Lower leg skin (tissue), 3 donors: ENCODE measurements at regions not wholly inside any gene's neighbourhood (a gene's known extent, or its start where the extent isn't known, plus 50 kb on each side); places are given as distances from the start of the nearest gene placed in this dataset.

Source experiments
- POLR2A ChIP-seq, 2 donors: fragments of 450-650 bp; IDR thresholded peaks; one replicate each; pipeline ENCODE4 v1.6.1; 2016 to 2017; ENCODE audit warnings: antibody characterized with exemption in 2 of 2, mild to moderate bottlenecking in 1 of 2, moderate library complexity in 1 of 2
- TF ChIP-seq, protein P1 (sequence below), 3 donors: fragments of 450-650 bp; IDR thresholded peaks; one replicate each; pipeline ENCODE4 v1.5.1; 2016; ENCODE audit warnings: antibody characterized with exemption in 3 of 3, mild to moderate bottlenecking in 3 of 3, moderate library complexity in 2 of 3

DNA sequence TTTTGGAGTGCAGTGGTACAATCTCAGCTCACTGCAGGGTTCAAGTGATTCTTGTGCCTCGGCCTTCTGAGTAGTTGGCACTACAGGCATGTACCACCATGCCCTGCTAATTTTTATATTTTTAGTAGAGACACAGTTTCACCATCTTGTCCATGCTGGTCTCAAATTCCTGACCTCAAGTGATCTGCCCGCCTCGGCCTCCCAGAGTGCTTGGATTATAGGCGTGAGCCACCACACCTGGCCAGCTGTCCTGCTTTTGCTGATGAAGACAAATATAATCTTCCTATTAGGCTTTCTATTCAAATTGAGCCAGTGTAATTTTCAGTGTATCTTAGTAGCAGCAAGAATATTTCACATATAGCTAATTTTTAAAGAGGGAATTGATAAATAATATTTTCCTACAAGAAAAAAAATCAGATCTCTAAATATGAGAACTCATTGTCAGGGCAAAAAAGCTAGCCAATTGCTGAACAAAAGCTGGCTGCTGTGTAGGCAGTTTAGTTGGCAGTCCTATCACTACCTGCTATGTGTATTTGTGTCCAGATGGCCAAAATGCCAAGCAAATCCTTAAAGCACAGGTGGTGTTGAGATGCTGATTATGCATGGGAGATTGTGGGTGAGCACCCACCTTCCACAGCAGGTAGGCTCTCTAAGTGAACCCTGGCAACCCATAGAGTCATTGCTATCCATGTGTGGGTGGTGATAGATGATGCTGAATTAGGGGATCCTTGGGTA, 60.8 kb upstream of the STAM2 start:
- TF ChIP-seq, protein P1, sequence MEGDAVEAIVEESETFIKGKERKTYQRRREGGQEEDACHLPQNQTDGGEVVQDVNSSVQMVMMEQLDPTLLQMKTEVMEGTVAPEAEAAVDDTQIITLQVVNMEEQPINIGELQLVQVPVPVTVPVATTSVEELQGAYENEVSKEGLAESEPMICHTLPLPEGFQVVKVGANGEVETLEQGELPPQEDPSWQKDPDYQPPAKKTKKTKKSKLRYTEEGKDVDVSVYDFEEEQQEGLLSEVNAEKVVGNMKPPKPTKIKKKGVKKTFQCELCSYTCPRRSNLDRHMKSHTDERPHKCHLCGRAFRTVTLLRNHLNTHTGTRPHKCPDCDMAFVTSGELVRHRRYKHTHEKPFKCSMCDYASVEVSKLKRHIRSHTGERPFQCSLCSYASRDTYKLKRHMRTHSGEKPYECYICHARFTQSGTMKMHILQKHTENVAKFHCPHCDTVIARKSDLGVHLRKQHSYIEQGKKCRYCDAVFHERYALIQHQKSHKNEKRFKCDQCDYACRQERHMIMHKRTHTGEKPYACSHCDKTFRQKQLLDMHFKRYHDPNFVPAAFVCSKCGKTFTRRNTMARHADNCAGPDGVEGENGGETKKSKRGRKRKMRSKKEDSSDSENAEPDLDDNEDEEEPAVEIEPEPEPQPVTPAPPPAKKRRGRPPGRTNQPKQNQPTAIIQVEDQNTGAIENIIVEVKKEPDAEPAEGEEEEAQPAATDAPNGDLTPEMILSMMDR (IDR thresholded peaks at IDR 0.05) = no peak
- TF ChIP-seq POLR2A (IDR thresholded peaks at IDR 0.05) = no peak
